Adrenal gland (tissue), 5 donors: ENCODE measurements at regions not wholly inside any gene's neighbourhood (a gene's known extent, or its start where the extent isn't known, plus 50 kb on each side); places are given as distances from the start of the nearest gene placed in this dataset.

Source experiments
- CTCF ChIP-seq, 6 experiments: fragments of 450-650 bp in 4 of 6; fragments of 200-600 bp in 2 of 6; sonication (generic) in 1 of 6; IDR thresholded peaks; 1 replicate in 5 of 6; 2 replicates in 1 of 6; pipeline versions ENCODE4 v1.5.1 to v1.8.0; 2016 to 2021; ENCODE audit warnings: antibody characterized with exemption in 6 of 6, mild to moderate bottlenecking in 2 of 6, moderate library complexity in 1 of 6
- POLR2A ChIP-seq, 2 donors: fragments of 450-650 bp; IDR thresholded peaks; one replicate each; pipeline ENCODE4 v1.6.1; 2017; ENCODE audit warnings: antibody characterized with exemption in 2 of 2, mild to moderate bottlenecking in 2 of 2, moderate library complexity in 1 of 2
- donor health status: DM: no; HTN: no; CAD: no.

- TF ChIP-seq CTCF (IDR thresholded peaks at IDR 0.05) (no peak), POLR2A (IDR thresholded peaks at IDR 0.05) (no peak)
Observed at GRCh38 chr1:166490437-166490991, 323.7 kb upstream of the FAM78B start.
